GM21515 (cell line): ENCODE measurements at regions not wholly inside any gene's neighbourhood (a gene's known extent, or its start where the extent isn't known, plus 50 kb on each side); places are given as distances from the start of the nearest gene placed in this dataset.
A peak's percentile ranks its signal among the peaks of the same experiment; 100 is the strongest.

ENCODE experiments used
- ATAC-seq: cut with Tn5 transposase; IDR thresholded peaks from one replicate; pipeline ENCODE4 v1.9.1; 2021; ENCODE audit not compliant: unreplicated experiment

GRCh38 chr3:168850109-168850508 is 754.4 kb upstream of the GOLIM4 start:
- no peak for ATAC-seq

DNA sequence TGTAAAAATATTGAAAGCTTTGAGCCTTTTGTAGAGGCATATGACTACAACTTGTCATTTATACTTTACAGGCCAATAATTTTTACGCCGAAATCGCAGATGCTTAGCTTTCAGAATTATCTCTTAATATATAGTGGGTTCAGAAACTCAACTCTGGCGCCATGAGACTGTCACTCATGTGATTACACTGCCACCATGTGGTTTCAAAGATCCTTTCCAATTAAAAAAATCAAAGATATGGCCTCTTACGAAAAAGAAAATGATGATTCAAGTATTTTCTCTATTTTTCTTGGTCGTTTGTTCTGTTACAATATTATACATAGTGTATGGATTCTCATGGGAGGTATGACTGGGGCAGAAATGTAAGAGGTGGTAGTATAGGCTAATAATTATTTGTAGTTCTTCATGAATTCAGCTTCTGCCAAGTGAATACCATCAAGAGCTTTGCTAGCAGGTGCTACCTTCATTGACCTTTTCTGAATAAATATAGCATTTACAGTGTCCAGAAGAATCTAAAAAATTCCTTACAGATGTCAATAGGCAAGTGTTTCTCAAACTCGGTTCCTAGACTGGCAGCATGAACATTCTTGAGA is 751.7 kb upstream of the GOLIM4 start:
- ATAC-seq = peak; percentile 65

- ATAC-seq = no peak
These were observed 749.3 kb upstream of the GOLIM4 start for GRCh38 chr3:168844894-168845482.

GRCh38 chr3:168844472-168844871 is 748.7 kb upstream of the GOLIM4 start:
- ATAC-seq = no peak

- no peak for ATAC-seq
These were observed 747.8 kb upstream of the GOLIM4 start for GRCh38 chr3:168843481-168843880.

- no peak for ATAC-seq
These were observed 743.9 kb upstream of the GOLIM4 start for GRCh38 chr3:168839653-168840052.

DNA sequence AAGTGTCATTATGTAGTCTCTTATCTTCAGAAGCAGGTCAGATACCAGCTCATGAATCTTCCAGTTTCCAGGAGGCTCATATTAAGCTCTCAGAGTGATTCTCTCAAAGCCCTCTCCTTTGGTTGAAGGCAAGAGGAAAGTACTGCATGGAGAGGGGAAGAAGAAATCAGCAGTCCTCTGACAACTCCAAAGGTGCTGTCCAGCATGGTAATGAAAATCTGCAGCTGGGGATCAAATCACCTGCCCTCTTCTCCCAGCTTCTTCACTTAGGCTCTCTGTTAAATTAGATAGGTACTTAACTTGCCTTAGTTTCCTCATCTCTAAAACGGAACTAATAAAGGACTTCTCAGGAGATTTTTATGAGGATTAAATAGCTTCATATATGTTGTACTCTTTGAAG is 738.8 kb upstream of the GOLIM4 start:
- no peak for ATAC-seq

DNA sequence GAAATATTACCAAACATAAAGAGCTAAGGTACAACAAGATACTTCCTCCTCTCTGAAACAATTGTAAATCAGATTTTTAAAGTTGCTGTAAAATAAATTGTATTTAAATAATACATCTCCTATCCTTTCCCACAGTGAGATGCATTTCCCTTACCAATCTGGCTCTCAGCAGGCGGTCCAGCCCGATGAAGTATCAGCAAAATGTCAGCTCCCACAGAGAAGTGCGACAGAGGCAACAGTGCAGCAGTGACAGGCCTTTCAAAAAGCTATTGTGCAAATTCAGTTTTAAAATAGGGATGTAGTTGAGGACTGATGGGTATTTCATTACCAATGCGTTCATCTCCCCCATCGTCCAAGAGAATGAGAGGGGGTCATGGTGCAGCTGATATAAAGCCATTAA is 733.2 kb upstream of the GOLIM4 start:
- no peak for ATAC-seq

DNA sequence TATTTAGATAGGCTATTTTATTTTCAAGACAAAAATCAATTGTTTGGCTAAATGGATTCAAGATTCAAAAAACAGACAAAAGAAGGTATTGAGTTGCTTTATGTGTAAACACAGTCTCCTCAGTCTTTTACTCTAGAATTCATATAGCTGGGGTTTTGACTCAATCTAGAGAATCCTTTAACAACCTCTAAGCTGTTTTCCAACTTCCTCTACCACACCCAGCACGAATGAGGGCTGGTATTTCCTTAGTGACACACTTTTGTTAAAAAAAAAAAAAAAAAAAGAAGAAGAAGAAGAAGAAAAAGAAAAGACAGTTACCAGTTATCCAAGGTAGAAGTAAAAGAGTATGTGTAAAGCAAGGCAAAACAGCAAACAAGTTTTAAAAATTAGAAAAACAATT is 732.8 kb upstream of the GOLIM4 start:
- no peak for ATAC-seq

DNA sequence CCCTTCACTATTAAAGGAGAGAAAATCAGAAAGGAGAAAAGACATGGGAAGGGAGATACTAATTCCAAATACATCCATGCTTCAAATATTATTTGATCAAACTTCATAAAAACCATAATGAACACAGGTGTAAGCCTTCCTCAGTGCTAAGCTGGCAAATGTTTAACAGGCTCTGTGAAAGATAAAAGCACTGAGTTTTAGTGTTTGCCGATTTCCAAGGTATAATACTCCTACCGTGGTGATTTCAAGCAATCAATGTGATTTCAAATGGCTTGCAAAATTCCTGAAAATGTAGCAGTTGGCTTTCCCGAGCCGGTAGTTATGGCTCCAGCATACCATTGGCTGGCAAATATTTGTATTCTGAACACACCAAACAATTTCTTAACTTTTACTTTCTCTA is 732.3 kb upstream of the GOLIM4 start:
- ATAC-seq = no peak

DNA sequence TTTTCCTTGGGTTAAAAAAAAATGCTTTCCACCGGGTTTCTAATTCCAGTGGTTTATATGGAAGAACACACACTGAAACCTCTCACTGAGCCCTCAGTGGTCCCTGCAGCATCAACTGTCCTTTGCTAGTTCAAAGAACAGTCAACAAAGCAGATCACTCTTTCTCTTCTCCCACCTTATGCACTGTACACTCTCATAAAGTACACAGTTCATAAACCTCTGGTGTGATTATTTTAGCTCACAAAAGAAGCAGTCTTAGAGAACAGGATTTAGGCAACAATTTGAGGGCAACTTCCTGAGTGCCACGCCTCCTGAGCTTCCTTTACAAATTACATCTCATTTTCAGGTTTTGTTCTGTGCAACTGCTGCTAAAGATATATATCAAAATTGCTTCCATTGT is 728.4 kb upstream of the GOLIM4 start:
- no peak for ATAC-seq

DNA sequence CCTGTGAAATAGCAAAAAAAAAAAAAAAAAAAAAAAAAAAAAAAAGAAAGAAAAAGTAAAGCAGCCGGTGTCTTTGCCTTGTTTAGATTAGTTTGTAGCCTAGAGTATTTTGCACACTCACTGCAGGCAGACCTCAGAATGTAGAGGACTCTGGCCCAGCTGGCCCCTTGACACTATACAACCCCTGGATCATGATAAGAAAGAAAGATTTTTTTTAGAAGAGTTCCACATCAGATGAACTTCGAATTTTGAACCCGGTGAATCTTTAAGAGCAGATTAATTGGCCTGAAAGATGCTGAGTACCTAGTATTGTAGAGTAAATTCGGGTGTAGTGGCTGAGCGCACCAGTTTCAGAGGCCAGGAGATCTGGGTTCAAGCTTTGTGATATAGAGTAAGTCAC is 727.7 kb upstream of the GOLIM4 start:
- no peak for ATAC-seq

GRCh38 chr3:168820810-168821415 is 725.2 kb upstream of the GOLIM4 start:
- no peak for ATAC-seq

GRCh38 chr3:168817177-168817576 is 721.5 kb upstream of the GOLIM4 start:
- ATAC-seq = no peak

DNA sequence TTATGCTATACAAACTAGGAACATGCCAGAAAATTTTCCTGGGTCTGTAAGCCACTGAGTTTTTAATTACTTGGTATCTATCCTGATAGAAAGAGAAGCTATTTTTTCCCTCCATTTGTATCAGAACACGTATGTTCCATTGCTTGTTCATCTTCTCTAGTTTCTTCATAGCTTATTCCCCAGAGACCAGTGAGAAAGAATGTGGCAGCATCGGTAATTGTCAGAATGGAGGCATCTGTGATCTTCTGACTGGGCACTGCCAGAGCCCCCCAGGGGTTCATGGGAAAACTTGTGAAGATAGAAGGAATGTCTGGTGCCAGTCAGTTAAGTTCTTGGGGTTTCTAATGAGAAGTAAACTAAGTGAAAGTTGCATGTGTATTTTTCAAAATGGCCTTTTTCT is 720.2 kb upstream of the GOLIM4 start:
- no peak for ATAC-seq

DNA sequence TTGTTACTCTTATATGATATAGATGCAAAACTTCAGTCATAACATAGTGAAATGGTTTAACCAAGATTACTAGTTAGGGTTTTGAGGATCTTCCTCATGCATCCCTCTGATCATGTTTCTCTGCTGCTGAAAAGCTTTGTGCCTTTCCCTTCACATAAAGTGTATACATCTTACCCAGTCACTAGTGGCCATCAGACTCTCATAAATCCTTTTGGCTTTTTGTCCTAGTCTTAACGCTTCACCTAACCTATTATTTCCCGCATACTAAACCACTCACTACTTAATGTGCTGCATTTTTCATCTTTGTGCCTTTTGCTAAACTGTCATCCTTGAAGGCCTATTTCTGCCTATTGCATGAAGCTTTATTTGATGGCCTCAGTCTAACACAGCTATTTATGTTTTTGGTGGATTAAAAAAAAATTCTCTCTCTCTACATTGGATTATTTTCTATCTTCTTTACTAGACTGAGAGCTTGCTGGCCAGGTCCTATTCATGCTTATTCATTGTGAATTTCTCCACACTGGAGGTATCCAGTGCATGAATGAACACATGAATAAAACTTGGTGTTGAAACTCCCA is 717.6 kb upstream of the GOLIM4 start:
- no peak for ATAC-seq

GRCh38 chr3:168812234-168812633 is 716.5 kb upstream of the GOLIM4 start:
- ATAC-seq = no peak

DNA sequence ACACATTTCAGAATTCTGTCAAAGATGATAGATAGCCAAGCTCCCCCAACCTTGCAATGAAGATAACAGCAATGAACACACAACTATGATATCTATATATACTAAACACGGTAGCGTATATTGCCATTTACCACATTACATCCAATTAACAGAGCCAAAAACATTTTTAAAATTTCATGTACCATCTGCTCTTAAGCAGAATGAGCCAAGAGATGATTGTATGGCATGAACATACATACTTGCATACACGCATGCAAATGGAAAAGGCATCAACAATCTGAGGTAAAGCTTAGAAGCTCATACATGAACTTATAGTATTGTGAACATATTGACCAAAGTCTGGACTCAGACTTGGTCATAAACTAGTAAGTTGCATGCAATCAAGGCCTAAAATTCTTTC is 712.9 kb upstream of the GOLIM4 start:
- no peak for ATAC-seq

GRCh38 chr3:168807448-168807847 is 711.7 kb upstream of the GOLIM4 start:
- no peak for ATAC-seq

- ATAC-seq = no peak
These were observed 711.1 kb upstream of the GOLIM4 start for GRCh38 chr3:168806871-168807270.

DNA sequence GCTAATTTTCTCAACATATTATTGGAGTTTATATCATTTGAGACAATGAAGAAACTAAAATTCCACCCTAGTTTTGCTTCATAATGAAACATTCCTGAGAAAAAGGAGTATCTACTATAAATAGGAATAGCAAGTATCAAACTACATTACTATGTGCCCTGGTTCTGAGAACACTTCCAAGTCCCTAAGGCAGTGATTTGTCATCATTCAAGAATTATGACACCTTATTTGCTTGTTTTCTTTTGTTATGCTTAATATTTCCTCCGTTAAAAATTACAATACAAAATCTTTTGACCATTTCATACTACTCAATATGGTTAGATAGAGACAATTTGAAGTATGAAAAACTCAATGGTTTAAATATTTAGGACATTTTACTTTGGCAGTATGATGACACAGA is 707.8 kb upstream of the GOLIM4 start:
- no peak for ATAC-seq

GRCh38 chr3:168802766-168803165 is 707.0 kb upstream of the GOLIM4 start:
- no peak for ATAC-seq

DNA sequence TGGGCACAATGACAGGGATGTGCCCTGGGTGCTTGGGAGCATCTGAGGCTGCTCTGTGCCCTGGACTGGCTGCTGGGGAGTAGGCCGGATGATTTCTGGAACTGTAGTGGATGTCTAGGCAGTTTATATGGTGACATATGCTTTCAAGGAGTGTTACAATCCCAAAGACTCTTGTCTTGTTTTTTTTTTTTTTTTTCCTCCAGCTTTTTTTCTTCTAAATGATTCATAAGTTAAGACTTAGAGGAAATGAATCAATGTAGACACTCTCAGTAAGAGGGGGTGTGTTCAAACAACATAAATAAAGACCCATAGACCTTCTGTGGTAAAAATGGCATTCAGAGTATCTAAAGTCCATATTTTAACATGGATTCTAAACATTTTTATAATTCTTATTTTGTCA is 706.1 kb upstream of the GOLIM4 start:
- ATAC-seq = no peak
